Lung (tissue), 11 donors: ENCODE measurements at regions not wholly inside any gene's neighbourhood (a gene's known extent, or its start where the extent isn't known, plus 50 kb on each side); places are given as distances from the start of the nearest gene placed in this dataset.

Source experiments
- ATAC-seq: fragments of 200-7000 bp; cut with Tn5 transposase; one replicate; pipeline ENCODE4 v1.9.1; 2020; ENCODE audit warnings: moderate number of reproducible peaks; ENCODE audit not compliant: insufficient read depth, low FRiP score
- DNase-seq, 3 donors: peaks; one replicate each; pipeline ENCODE4 v3.0.0-alpha.2; 2013 to 2017
- H3K27ac ChIP-seq, 2 donors: one replicate each; pipeline ENCODE4 v1.5.1; 2013; ENCODE audit warnings: mild to moderate bottlenecking in 2 of 2, moderate library complexity in 2 of 2, control low read depth in 1 of 2, inconsistent platforms in 1 of 2, low read depth in 1 of 2, low read length in 1 of 2
- H3K27me3 ChIP-seq, 3 donors: one replicate each; pipeline ENCODE4 v1.5.1; 2013; ENCODE audit warnings: low read length in 2 of 3; ENCODE audit not compliant: control insufficient read depth in 3 of 3, insufficient read depth in 3 of 3
- H3K36me3 ChIP-seq, 4 donors: one replicate each; pipeline ENCODE4 v1.5.1; 2013; ENCODE audit warnings: low read length in 4 of 4, mild to moderate bottlenecking in 1 of 4, moderate library complexity in 1 of 4; ENCODE audit not compliant: control insufficient read depth in 4 of 4, insufficient read depth in 4 of 4
- H3K4me1 ChIP-seq, 5 donors: one replicate each; pipeline ENCODE4 v1.5.1; 2013; ENCODE audit warnings: low read length in 5 of 5, mild to moderate bottlenecking in 2 of 5, moderate library complexity in 1 of 5; ENCODE audit not compliant: control insufficient read depth in 5 of 5, insufficient read depth in 5 of 5
- H3K4me3 ChIP-seq: one replicate; pipeline ENCODE4 v1.5.1; 2013; ENCODE audit warnings: mild to moderate bottlenecking, control low read depth, moderate library complexity
- H3K9ac ChIP-seq, 2 donors: one replicate each; pipeline ENCODE4 v1.5.1; 2013; ENCODE audit warnings: low read length in 2 of 2, control low read depth in 1 of 2; ENCODE audit not compliant: insufficient read depth in 1 of 2
- H3K9me3 ChIP-seq, 4 donors: one replicate each; pipeline ENCODE4 v1.5.1; 2013; ENCODE audit warnings: low read length in 3 of 4, mild to moderate bottlenecking in 1 of 4, moderate library complexity in 1 of 4; ENCODE audit not compliant: control insufficient read depth in 4 of 4, insufficient read depth in 3 of 4
- CTCF ChIP-seq: IDR thresholded peaks from 2 replicates; pipeline ENCODE4 v1.5.1; 2012; ENCODE audit warnings: mild to moderate bottlenecking; ENCODE audit errors: control extremely low read depth, extremely low read depth
- WGBS, 2 donors: extraction: QIAGEN DNeasy Blood & Tissue Kit; methylation state at CpG; one replicate each; pipeline ENCODE4 v1.1.7; 2013; 5-methylcytosine and 5-hydroxymethylcytosine counted together
- donor health status: control.
- donor health status: control.
- donor health status: Bipolar disorder and iron deficiency.
- donor health status: healthy.
- donor health status: DM: yes; HTN: yes; CAD: no.

- H3K27me3 ChIP-seq: no peaks in the 10 kb centered on the region
- 69 to 74% methylated on average over 3 of the region's 3 CpGs for WGBS, 2 donors
- no peak overlapping the region for H3K4me3 ChIP-seq
- no peak for TF ChIP-seq CTCF
- no peak overlapping the region for H3K9ac ChIP-seq
- H3K4me1 ChIP-seq: peaks cover 0 to 4% (median 0%) of the 10 kb centered on the region in 5 donors
- H3K36me3 ChIP-seq: no peaks in the 10 kb centered on the region
- H3K27ac ChIP-seq: no peak overlapping the region
- ATAC-seq: no peak
- DNase-seq: no peak
- H3K9me3 ChIP-seq: no peaks in the 10 kb centered on the region
Measured at GRCh38 chr20:10958279-10958678, 284.5 kb upstream of the JAG1 start.

GRCh38 chr20:10960416-10960815 is 286.6 kb upstream of the JAG1 start:
- Histone ChIP-seq H3K9ac (no peak overlapping the region), H3K4me1 (peaks cover 0 to 5% (median 0%) of the 10 kb centered on the region in 5 donors), H3K27me3 (no peaks in the 10 kb centered on the region), H3K4me3 (no peak overlapping the region), H3K27ac (no peak overlapping the region), H3K9me3 (no peaks in the 10 kb centered on the region), H3K36me3 (no peaks in the 10 kb centered on the region)
- no peak for TF ChIP-seq CTCF
- ATAC-seq (no peak), DNase-seq (no peak)
- 96 to 98% methylated on average over 2 of the region's 2 CpGs for WGBS, 2 donors

GRCh38 chr20:10961651-10962288 is 288.0 kb upstream of the JAG1 start:
- H3K4me1 ChIP-seq: peaks cover 0 to 5% (median 0%) of the 10 kb centered on the region in 5 donors
- no peak overlapping the region for H3K4me3 ChIP-seq
- H3K27me3 ChIP-seq: no peaks in the 10 kb centered on the region
- ATAC-seq: no peak
- H3K36me3 ChIP-seq: no peaks in the 10 kb centered on the region
- no peak for DNase-seq
- H3K27ac ChIP-seq: no peak overlapping the region
- no peaks in the 10 kb centered on the region for H3K9me3 ChIP-seq
- no peak for TF ChIP-seq CTCF
- WGBS, 2 donors: 65 to 91% methylated on average over 1 of the region's 1 CpG
- H3K9ac ChIP-seq: no peak overlapping the region

- H3K36me3 ChIP-seq: no peaks in the 10 kb centered on the region
- ATAC-seq (no peak), DNase-seq (no peak)
- no peak overlapping the region for H3K9ac ChIP-seq
- no peak for TF ChIP-seq CTCF
- 84 to 90% methylated on average over 3 of the region's 3 CpGs for WGBS, 2 donors
- no peak overlapping the region for H3K4me3 ChIP-seq
- no peaks in the 10 kb centered on the region for H3K27me3 ChIP-seq
- peaks cover 0 to 5% (median 0%) of the 10 kb centered on the region in 5 donors for H3K4me1 ChIP-seq
- no peak overlapping the region for H3K27ac ChIP-seq
- H3K9me3 ChIP-seq: no peaks in the 10 kb centered on the region
Measured at GRCh38 chr20:10962937-10963336, 289.1 kb upstream of the JAG1 start.
